K562 (cell line): ENCODE measurements at regions not wholly inside any gene's neighbourhood (a gene's known extent, or its start where the extent isn't known, plus 50 kb on each side); places are given as distances from the start of the nearest gene placed in this dataset.

Source experiments
- ATAC-seq: fragments of 200-7000 bp; cut with Tn5 transposase; 3 replicates; pipeline ENCODE4 v1.9.1; 2020; ENCODE audit warnings: moderate library complexity
- BruUV-seq: library from RNA; stranded (reverse); fragments of 400-500 nt; replicated peaks from 2 replicates; lab custom pipeline; 2021; lab: Mats Ljungman, UMichigan
- CTCF ChIA-PET: fragments of 300-600 bp; formaldehyde crosslinking; extraction: SDS; loops from one replicate; lab custom pipeline; 2021; ENCODE audit warnings: low intra/inter-chr PET ratio; lab: Yijun Ruan, JAX
- POLR2A ChIA-PET: fragments of 300-600, 350-650 bp; sonication (Branson Sonifier 250); formaldehyde crosslinking; extraction: SDS; loops from one replicate; lab custom pipeline; 2021; ENCODE audit warnings: antibody characterized with exemption, inconsistent platforms; lab: Yijun Ruan, JAX
- DNase-seq, 4 experiments: peaks; one replicate each; pipeline versions ENCODE4 v3.0.0 to v3.0.0-alpha.2; 2011 to 2018; ENCODE audit warnings: low spot score in 3 of 4, mixed read lengths in 3 of 4; ENCODE audit errors: extremely low read depth in 1 of 4
- FAIRE-seq: peaks from 2 replicates; lab custom pipeline; 2011; peaks lifted over from hg19 to GRCh38; lab: Jason Lieb, UNC
- H2AFZ ChIP-seq: 2 replicates; pipeline ENCODE4 v1.6.0; 2011; ENCODE audit warnings: low read depth, low read length, control low read depth, inconsistent platforms
- H3K27ac ChIP-seq: fragments of 200-600 bp; 3 replicates; pipeline ENCODE4 v1.8.0; 2011; ENCODE audit warnings: low read depth, mild to moderate bottlenecking, control low read depth, inconsistent platforms, low read length, moderate library complexity, mixed read lengths; ENCODE audit errors: extremely low read depth
- H3K27me3 ChIP-seq, 2 experiments: fragments of 300-600 bp in 1 of 2; 2 replicates in 1 of 2; 3 replicates in 1 of 2; pipeline versions ENCODE4 v1.6.0 to v1.8.0; 2011; ENCODE audit warnings: inconsistent platforms in 2 of 2, low read length in 2 of 2, mild to moderate bottlenecking in 1 of 2, mixed read lengths in 1 of 2, moderate library complexity in 1 of 2; ENCODE audit not compliant: control insufficient read depth in 2 of 2, insufficient read depth in 2 of 2
- H3K36me3 ChIP-seq: fragments of 300-600 bp; 3 replicates; pipeline ENCODE4 v1.8.0; 2011; ENCODE audit warnings: mild to moderate bottlenecking, low read length, inconsistent platforms; ENCODE audit not compliant: control insufficient read depth, insufficient read depth
- H3K4me1 ChIP-seq, 2 experiments: fragments of 200-600 bp in 1 of 2; replicated peaks in 1 of 2; 2 replicates in 1 of 2; 3 replicates in 1 of 2; pipeline versions ENCODE4 v1.5.1 to v1.8.0; 2011; ENCODE audit warnings: inconsistent platforms in 2 of 2, low read length in 2 of 2, mild to moderate bottlenecking in 1 of 2, mixed read lengths in 1 of 2, moderate library complexity in 1 of 2; ENCODE audit not compliant: control insufficient read depth in 2 of 2, insufficient read depth in 2 of 2
- H3K4me2 ChIP-seq: 2 replicates; pipeline ENCODE4 v1.6.1; 2011; ENCODE audit warnings: low read length, control low read depth, inconsistent platforms, mixed read lengths; ENCODE audit not compliant: insufficient read depth
- H3K4me3 ChIP-seq: fragments of 200-600 bp; sonication (generic), shearing (Covaris generic); 2 replicates; pipeline ENCODE4 v1.5.1; 2016; ENCODE audit warnings: control low read depth, inconsistent platforms
- H3K79me2 ChIP-seq: fragments of 200-600 bp; 3 replicates; pipeline ENCODE4 v1.8.0; 2011; ENCODE audit warnings: low read length, inconsistent platforms; ENCODE audit not compliant: control insufficient read depth, insufficient read depth
- H3K9ac ChIP-seq, 2 experiments: 2 replicates each; pipeline versions ENCODE4 v1.6.0 to v1.6.1; 2011; ENCODE audit warnings: low read depth in 2 of 2, low read length in 2 of 2, control low read depth in 1 of 2, inconsistent platforms in 1 of 2, mild to moderate bottlenecking in 1 of 2, mixed read lengths in 1 of 2; ENCODE audit not compliant: insufficient read depth in 1 of 2
- H3K9me1 ChIP-seq: one replicate; pipeline ENCODE4 v1.6.0; 2011; ENCODE audit warnings: inconsistent platforms, mild to moderate bottlenecking, low read length, moderate library complexity; ENCODE audit not compliant: control insufficient read depth, insufficient read depth
- H3K9me3 ChIP-seq: replicated peaks from 2 replicates; pipeline ENCODE4 v1.5.1; 2011; ENCODE audit warnings: low read depth, low read length, inconsistent platforms; ENCODE audit not compliant: control insufficient read depth, insufficient read depth
- H4K20me1 ChIP-seq: replicated peaks from 2 replicates; pipeline ENCODE4 v1.6.1; 2011; ENCODE audit warnings: low read length, inconsistent platforms, mixed read lengths; ENCODE audit not compliant: control insufficient read depth, insufficient read depth
- EGR1 ChIP-seq: fragments of 450-650 bp; conservative IDR thresholded peaks from 2 replicates; pipeline ENCODE4 v1.6.1; 2017; ENCODE audit warnings: mild to moderate bottlenecking
- NBN ChIP-seq: fragments of 450-650 bp; IDR thresholded peaks from 2 replicates; pipeline ENCODE4 v1.6.1; 2016; ENCODE audit warnings: low read depth, mild to moderate bottlenecking
- NR2C1 ChIP-seq, 2 experiments: fragments of 450-650 bp; IDR thresholded peaks; 2 replicates each; pipeline ENCODE4 v1.6.1; 2017; ENCODE audit warnings: mild to moderate bottlenecking in 2 of 2, antibody characterized with exemption in 1 of 2, inconsistent platforms in 1 of 2, missing compliant biosample characterization in 1 of 2, missing genetic modification characterization in 1 of 2
- SOX6 ChIP-seq: fragments of 450-650 bp; IDR thresholded peaks from 2 replicates; pipeline ENCODE4 v1.6.1; 2014; ENCODE audit warnings: mild to moderate bottlenecking
- SP2 ChIP-seq: IDR thresholded peaks from 2 replicates; pipeline ENCODE4 v1.6.1; 2011; ENCODE audit warnings: mild to moderate bottlenecking, low read depth, low read length, moderate library complexity; ENCODE audit not compliant: poor library complexity, severe bottlenecking; ENCODE audit errors: extremely low read depth
- STAG1 ChIP-seq: sonication (generic); formaldehyde crosslinking; IDR thresholded peaks from 2 replicates; pipeline ENCODE4 v1.5.0; 2020; ENCODE audit warnings: missing genetic modification reagents, borderline replicate concordance
- WGBS: fragments of 100-300 bp; shearing (Covaris generic); methylation state at CpG from one replicate; pipeline ENCODE4 v1.1.6; 2016; ENCODE audit warnings: low coverage, mixed read lengths; ENCODE audit not compliant: insufficient coverage; ENCODE audit errors: missing lambda C conversion rate; 5-methylcytosine and 5-hydroxymethylcytosine counted together
- in situ Hi-C: fragments of 300-500 bp; cut with MboI; formaldehyde crosslinking; loops from 4 replicates; pipeline ENCODE4 v1.15.0; 2018; ENCODE audit warnings: inconsistent platforms, mixed read lengths
- intact Hi-C: fragments of 100-400 bp; cut with micrococcal nuclease; formaldehyde crosslinking; loops from 2 replicates; pipeline ENCODE4 v1.14.2; 2022

DNA sequence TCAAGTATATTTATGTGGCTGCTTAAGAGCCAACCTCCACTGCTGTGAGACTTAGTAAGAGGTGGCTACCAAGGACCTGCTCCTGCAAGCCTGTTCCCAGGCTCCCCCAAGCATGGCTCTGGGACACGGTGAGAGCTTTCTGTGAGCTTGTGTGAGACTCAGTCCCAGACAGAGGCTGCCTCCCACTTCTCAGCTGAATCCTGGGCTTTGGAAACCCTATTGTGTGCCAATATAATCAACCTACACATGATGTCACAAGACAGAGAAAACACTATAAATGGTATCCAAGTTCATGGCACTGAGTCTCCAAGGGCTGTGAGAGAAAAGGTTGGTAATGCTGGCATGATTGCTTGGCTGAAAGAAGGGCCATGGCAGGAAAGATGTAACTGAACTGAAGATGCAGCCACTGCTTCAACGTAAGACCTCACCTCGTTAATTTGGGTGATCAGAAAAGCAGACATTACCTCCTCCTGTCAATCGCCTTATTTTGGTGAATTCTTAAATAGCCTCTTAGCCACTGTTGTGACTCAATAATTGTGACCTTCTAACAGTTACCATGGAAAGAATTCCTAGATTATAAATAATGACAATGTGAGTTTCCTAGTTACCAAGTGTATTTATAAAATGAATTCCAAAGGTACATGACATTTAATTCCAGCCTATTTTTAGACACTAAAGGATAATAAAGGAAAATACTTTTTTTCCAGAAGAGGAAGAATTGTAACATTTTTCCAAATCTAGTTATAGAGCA is 332.0 kb downstream of the IRS2 start:
- ChIA-PET POLR2A (no interaction called here), CTCF (no interaction called here)
- WGBS, result 0% methylated on average over 4 of the region's 4 CpGs
- no peak for ATAC-seq
- Histone ChIP-seq H3K4me3 (no peak overlapping the region), H3K4me2 (no peak overlapping the region), H3K4me1 (no peaks in the 10 kb centered on the region), H3K79me2 (no peaks in the 10 kb centered on the region), H4K20me1 (no peaks in the 10 kb centered on the region), H3K9ac (no peak overlapping the region), H3K27me3 (no peaks in the 10 kb centered on the region), H3K27ac (no peak overlapping the region), H3K9me3 (no peaks in the 10 kb centered on the region), H3K9me1 (no peaks in the 10 kb centered on the region), H3K36me3 (no peaks in the 10 kb centered on the region), H2AFZ (no peak overlapping the region)
- DNase-seq, result no peak
- TF ChIP-seq STAG1 (CRISPR knock-in tag), result no peak
- no TSS peak for BruUV-seq
- intact Hi-C loops, result no loop called here
- no peak for FAIRE-seq
- in situ Hi-C loops, result no loop called here

DNA sequence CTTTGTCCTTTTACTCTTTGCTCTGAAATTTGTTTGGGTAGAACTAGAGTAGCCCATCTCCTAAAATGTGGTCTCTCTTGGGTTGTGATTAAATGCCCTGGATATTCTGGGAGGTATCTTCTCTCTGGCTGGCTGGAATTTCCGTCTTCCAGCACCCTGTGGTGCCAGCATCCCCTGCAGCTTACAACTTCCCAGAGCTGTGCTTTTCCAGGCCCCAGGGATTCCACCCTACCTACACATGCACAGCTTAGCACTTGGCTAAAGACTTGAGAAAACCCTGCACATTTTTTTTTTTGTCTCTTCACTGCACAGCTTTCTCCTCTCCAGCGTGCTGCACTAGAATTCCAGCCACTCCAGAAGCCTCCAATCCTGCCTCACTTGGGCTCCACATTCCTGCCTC is 334.7 kb downstream of the IRS2 start:
- no peak for DNase-seq

More for the DNA sequence above, 334.7 kb downstream of the IRS2 start:
- no peaks in the 10 kb centered on the region for H4K20me1 ChIP-seq
- H3K9me1 ChIP-seq, result no peaks in the 10 kb centered on the region
- ATAC-seq (no peak), FAIRE-seq (no peak)
- TF ChIP-seq SP2 (no peak), EGR1 (no peak), NBN (no peak), NR2C1 (IDR thresholded peaks at IDR 0.05) (no peak), NR2C1 (tag; IDR thresholded peaks at IDR 0.05) (no peak), SOX6 (no peak)
- H2AFZ ChIP-seq, result no peak overlapping the region
- CTCF ChIA-PET, result no interaction called here
- WGBS, result 0% methylated on average over 1 of the region's 2 CpGs
- no peaks in the 10 kb centered on the region for H3K36me3 ChIP-seq
- no peaks in the 10 kb centered on the region for H3K79me2 ChIP-seq
- H3K27ac ChIP-seq, result no peak overlapping the region
- no peak overlapping the region for H3K9ac ChIP-seq
- intact Hi-C loops (no loop called here), in situ Hi-C loops (no loop called here)
- H3K4me2 ChIP-seq, result no peak overlapping the region
- no peaks in the 10 kb centered on the region for H3K27me3 ChIP-seq
- POLR2A ChIA-PET, result no interaction called here
- no peak overlapping the region for H3K4me3 ChIP-seq
- no peaks in the 10 kb centered on the region for H3K4me1 ChIP-seq
- H3K9me3 ChIP-seq, result no peaks in the 10 kb centered on the region
- no TSS peak for BruUV-seq
